Neural cell (in vitro differentiated cells): ENCODE measurements at regions not wholly inside any gene's neighbourhood (a gene's known extent, or its start where the extent isn't known, plus 50 kb on each side); places are given as distances from the start of the nearest gene placed in this dataset.
"Not testable (repeated sequence)": the region's sequence is repeated elsewhere in the genome, so short reads cannot be mapped to it uniquely, and the experiment has no call there.

Experiments used
- H2AFZ ChIP-seq: fragments of 200-600, 300-800 bp; sonication (generic), shearing (Covaris generic); 2 replicates; pipeline ENCODE4 v1.6.0; 2014; ENCODE audit warnings: low read depth, mild to moderate bottlenecking, antibody characterized with exemption, low read length, moderate library complexity
- H3F3A ChIP-seq: fragments of 200-600 bp; shearing (Covaris generic); 2 replicates; pipeline ENCODE4 v1.6.1; 2016; ENCODE audit warnings: mild to moderate bottlenecking, moderate library complexity, mixed read lengths, antibody characterized with exemption, low read length; ENCODE audit not compliant: insufficient read depth, poor library complexity, severe bottlenecking
- H3K27ac ChIP-seq: fragments of 200-600, 300-800 bp; sonication (generic), shearing (Covaris generic); 2 replicates; pipeline ENCODE4 v1.5.1; 2014; ENCODE audit warnings: mild to moderate bottlenecking, low read length, moderate library complexity
- H3K27me3 ChIP-seq: fragments of 300-800, 200-600 bp; sonication (generic), shearing (Covaris generic); 2 replicates; pipeline ENCODE4 v1.6.0; 2014; ENCODE audit warnings: mild to moderate bottlenecking, low read depth, low read length, moderate library complexity; ENCODE audit not compliant: insufficient read depth
- H3K36me3 ChIP-seq: fragments of 300-800, 200-600 bp; sonication (generic), shearing (Covaris generic); 2 replicates; pipeline ENCODE4 v1.5.1; 2014; ENCODE audit warnings: mild to moderate bottlenecking, antibody characterized with exemption, low read length, moderate library complexity; ENCODE audit not compliant: insufficient read depth
- H3K4me2 ChIP-seq: fragments of 300-800, 200-600 bp; sonication (generic), shearing (Covaris generic); 2 replicates; pipeline ENCODE4 v1.6.0; 2014; ENCODE audit warnings: mild to moderate bottlenecking, low read length
- H3K4me3 ChIP-seq: fragments of 300-800, 200-600 bp; sonication (generic), shearing (Covaris generic); 2 replicates; pipeline ENCODE4 v1.5.1; 2014; ENCODE audit warnings: mild to moderate bottlenecking, low read length, moderate library complexity
- H3K79me2 ChIP-seq: fragments of 200-600 bp; shearing (Covaris generic); replicated peaks from 2 replicates; pipeline ENCODE4 v1.6.0; 2014; ENCODE audit warnings: mild to moderate bottlenecking, low read length, moderate library complexity; ENCODE audit not compliant: insufficient read depth
- H3K9ac ChIP-seq: fragments of 300-800, 200-600 bp; sonication (generic), shearing (Covaris generic); 2 replicates; pipeline ENCODE4 v1.6.1; 2016; ENCODE audit warnings: mild to moderate bottlenecking, low read length, mixed read lengths
- H3K9me2 ChIP-seq: fragments of 200-600 bp; shearing (Covaris generic); 2 replicates; pipeline ENCODE4 v1.6.1; 2016; ENCODE audit warnings: mild to moderate bottlenecking, low read length, mixed read lengths; ENCODE audit not compliant: insufficient read depth
- H3K9me3 ChIP-seq: fragments of 200-600, 300-800 bp; sonication (generic), shearing (Covaris generic); 2 replicates; pipeline ENCODE4 v1.6.1; 2016; ENCODE audit warnings: mild to moderate bottlenecking, mixed run types, low read length, moderate library complexity, mixed read lengths
- H4K20me1 ChIP-seq: fragments of 200-600 bp; shearing (Covaris generic); 2 replicates; pipeline ENCODE4 v1.6.1; 2016; ENCODE audit warnings: mild to moderate bottlenecking, mixed run types; ENCODE audit not compliant: insufficient read depth
- EP300 ChIP-seq: fragments of 450-650 bp; conservative IDR thresholded peaks from 2 replicates; pipeline ENCODE4 v1.6.1; 2014; ENCODE audit warnings: antibody characterized with exemption, mild to moderate bottlenecking, moderate library complexity; ENCODE audit not compliant: poor library complexity, severe bottlenecking
- EZH2 ChIP-seq: fragments of 200-600, 300-800 bp; shearing (Covaris generic), sonication (generic); IDR thresholded peaks from 2 replicates; pipeline ENCODE4 v1.6.1; 2014; ENCODE audit warnings: antibody characterized with exemption, low read length, borderline replicate concordance, mild to moderate bottlenecking; ENCODE audit not compliant: insufficient read depth, poor library complexity, severe bottlenecking
- MXI1 ChIP-seq: fragments of 450-650 bp; conservative IDR thresholded peaks from 2 replicates; pipeline ENCODE4 v1.6.1; 2014; ENCODE audit warnings: antibody characterized with exemption, mild to moderate bottlenecking; ENCODE audit not compliant: poor library complexity, severe bottlenecking
- POLR2AphosphoS5 ChIP-seq: IDR thresholded peaks from 2 replicates; pipeline ENCODE4 v1.6.1; 2012
- RAD21 ChIP-seq: fragments of 450-650 bp; conservative IDR thresholded peaks from 2 replicates; pipeline ENCODE4 v1.6.1; 2014; ENCODE audit warnings: antibody characterized with exemption, mild to moderate bottlenecking, moderate library complexity
- REST ChIP-seq: IDR thresholded peaks from 2 replicates; pipeline ENCODE4 v1.6.1; 2012; ENCODE audit warnings: borderline replicate concordance
- SMC3 ChIP-seq: fragments of 450-650 bp; conservative IDR thresholded peaks from 2 replicates; pipeline ENCODE4 v1.6.1; 2014; ENCODE audit warnings: antibody characterized with exemption, mild to moderate bottlenecking, moderate library complexity; ENCODE audit not compliant: poor library complexity
- TAF1 ChIP-seq: IDR thresholded peaks from 2 replicates; pipeline ENCODE4 v1.6.1; 2012; ENCODE audit warnings: low read depth
- TF ChIP-seq, protein P1 (sequence below): fragments of 450-650 bp; IDR thresholded peaks from 2 replicates; pipeline ENCODE4 v1.5.1; 2014; ENCODE audit warnings: antibody characterized with exemption, mild to moderate bottlenecking, moderate library complexity; ENCODE audit not compliant: poor library complexity, severe bottlenecking

DNA sequence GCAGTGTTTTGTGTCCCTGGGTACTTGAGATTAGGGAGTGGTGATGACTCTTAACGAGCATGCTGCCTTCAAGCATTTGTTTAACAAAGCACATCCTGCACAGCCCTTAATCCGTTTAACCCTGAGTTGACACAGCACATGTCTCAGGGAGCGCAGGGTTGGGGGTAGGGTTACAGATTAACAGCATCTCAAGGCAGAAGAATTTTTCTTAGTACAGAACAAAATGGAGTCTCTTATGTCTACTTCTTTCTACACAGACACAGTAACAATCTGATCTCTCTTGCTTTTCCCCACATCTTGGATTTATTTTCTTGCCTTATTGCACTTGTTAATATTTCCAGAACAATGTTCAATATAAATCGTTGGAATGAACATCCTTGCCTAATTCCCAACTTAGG, 187.9 kb upstream of the F9 start:
- not testable (repeated sequence) for H4K20me1 ChIP-seq

GRCh38 chrX:139341855-139342593, 188.5 kb upstream of the F9 start:
- not testable (repeated sequence) for H4K20me1 ChIP-seq, H3K79me2 ChIP-seq, H3K36me3 ChIP-seq, H3K4me3 ChIP-seq, H3K4me2 ChIP-seq, H3K27ac ChIP-seq, H3K27me3 ChIP-seq, H3F3A ChIP-seq, H3K9me2 ChIP-seq, H3K9ac ChIP-seq, H2AFZ ChIP-seq, H3K9me3 ChIP-seq

More for the DNA sequence above, 187.9 kb upstream of the F9 start:
- H3K9me2 ChIP-seq, H3K9ac ChIP-seq, H2AFZ ChIP-seq, H3F3A ChIP-seq, H3K27ac ChIP-seq, H3K4me3 ChIP-seq, H3K79me2 ChIP-seq, H3K9me3 ChIP-seq, H3K36me3 ChIP-seq, H3K27me3 ChIP-seq, H3K4me2 ChIP-seq: not testable (repeated sequence)

GRCh38 chrX:139332441-139332840, 198.1 kb upstream of the F9 start:
- no peaks in the 10 kb centered on the region for H3K36me3 ChIP-seq
- H4K20me1 ChIP-seq = no peaks in the 10 kb centered on the region
- H3F3A ChIP-seq = no peaks in the 10 kb centered on the region
- no peaks in the 10 kb centered on the region for H3K9me2 ChIP-seq
- no peak for TF ChIP-seq POLR2AphosphoS5
- TF ChIP-seq SMC3 = no peak
- no peak for TF ChIP-seq EP300
- TF ChIP-seq, protein P1, sequence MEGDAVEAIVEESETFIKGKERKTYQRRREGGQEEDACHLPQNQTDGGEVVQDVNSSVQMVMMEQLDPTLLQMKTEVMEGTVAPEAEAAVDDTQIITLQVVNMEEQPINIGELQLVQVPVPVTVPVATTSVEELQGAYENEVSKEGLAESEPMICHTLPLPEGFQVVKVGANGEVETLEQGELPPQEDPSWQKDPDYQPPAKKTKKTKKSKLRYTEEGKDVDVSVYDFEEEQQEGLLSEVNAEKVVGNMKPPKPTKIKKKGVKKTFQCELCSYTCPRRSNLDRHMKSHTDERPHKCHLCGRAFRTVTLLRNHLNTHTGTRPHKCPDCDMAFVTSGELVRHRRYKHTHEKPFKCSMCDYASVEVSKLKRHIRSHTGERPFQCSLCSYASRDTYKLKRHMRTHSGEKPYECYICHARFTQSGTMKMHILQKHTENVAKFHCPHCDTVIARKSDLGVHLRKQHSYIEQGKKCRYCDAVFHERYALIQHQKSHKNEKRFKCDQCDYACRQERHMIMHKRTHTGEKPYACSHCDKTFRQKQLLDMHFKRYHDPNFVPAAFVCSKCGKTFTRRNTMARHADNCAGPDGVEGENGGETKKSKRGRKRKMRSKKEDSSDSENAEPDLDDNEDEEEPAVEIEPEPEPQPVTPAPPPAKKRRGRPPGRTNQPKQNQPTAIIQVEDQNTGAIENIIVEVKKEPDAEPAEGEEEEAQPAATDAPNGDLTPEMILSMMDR = no peak
- TF ChIP-seq TAF1 = no peak
- no peak for TF ChIP-seq MXI1
- TF ChIP-seq RAD21 = no peak
- no peak for TF ChIP-seq REST
- no peak for TF ChIP-seq EZH2
- H3K27me3 ChIP-seq = no peaks in the 10 kb centered on the region
- H3K4me3 ChIP-seq = no peak overlapping the region
- H3K27ac ChIP-seq = no peak overlapping the region
- no peaks in the 10 kb centered on the region for H3K9me3 ChIP-seq
- no peak overlapping the region for H2AFZ ChIP-seq
- no peaks in the 10 kb centered on the region for H3K79me2 ChIP-seq
- no peak overlapping the region for H3K4me2 ChIP-seq
- no peak overlapping the region for H3K9ac ChIP-seq
